Panc1 (cell line): ENCODE measurements at regions not wholly inside any gene's neighbourhood (a gene's known extent, or its start where the extent isn't known, plus 50 kb on each side); places are given as distances from the start of the nearest gene placed in this dataset.

ENCODE experiments used
- ATAC-seq: fragments of 200-7000 bp; cut with Tn5 transposase; 2 replicates; pipeline ENCODE4 v1.9.1; 2020; ENCODE audit warnings: mild to moderate bottlenecking, moderate library complexity
- BruUV-seq: library from RNA; stranded (reverse); fragments of 400-500 nt; replicated peaks from 2 replicates; lab custom pipeline; 2021; lab: Mats Ljungman, UMichigan
- CTCF ChIA-PET: fragments of 300-600 bp; sonication (Branson Sonifier 250); formaldehyde crosslinking; loops from one replicate; lab custom pipeline; 2022; ENCODE audit warnings: antibody characterized with exemption; lab: Charles Lee
- POLR2A ChIA-PET: fragments of 300-600 bp; sonication (Branson Sonifier 250); formaldehyde crosslinking; loops from one replicate; lab custom pipeline; 2022; ENCODE audit warnings: antibody characterized with exemption; lab: Charles Lee
- DNase-seq: peaks from one replicate; pipeline ENCODE4 v3.0.0-alpha.2; 2010; ENCODE audit warnings: low read depth, low spot score
- H3K27ac ChIP-seq: 2 replicates; pipeline ENCODE4 v1.5.1; 2011; ENCODE audit warnings: mild to moderate bottlenecking, low read length, inconsistent platforms
- H3K27me3 ChIP-seq: fragments of 200-500 bp; sonication (Bioruptor generic); 2 replicates; pipeline ENCODE4 v1.6.0; 2014; ENCODE audit warnings: low read length, inconsistent platforms; ENCODE audit not compliant: control insufficient read depth, insufficient read depth
- H3K36me3 ChIP-seq: fragments of 200-500 bp; sonication (Bioruptor generic); 2 replicates; pipeline ENCODE4 v1.5.1; 2014; ENCODE audit warnings: inconsistent platforms, mild to moderate bottlenecking, low read length, moderate library complexity; ENCODE audit not compliant: control insufficient read depth, insufficient read depth
- H3K4me1 ChIP-seq: 2 replicates; pipeline ENCODE4 v1.5.1; 2011; ENCODE audit warnings: inconsistent platforms, mild to moderate bottlenecking, low read length, moderate library complexity; ENCODE audit not compliant: control insufficient read depth, insufficient read depth
- H3K4me3 ChIP-seq, 2 experiments: 2 replicates each; pipeline ENCODE4 v1.5.1; 2011 to 2012; ENCODE audit warnings: low read depth in 2 of 2, low read length in 2 of 2, mild to moderate bottlenecking in 2 of 2, inconsistent platforms in 1 of 2, moderate library complexity in 1 of 2
- H3K9me3 ChIP-seq: fragments of 200-500 bp; sonication (Bioruptor generic); 2 replicates; pipeline ENCODE4 v1.5.1; 2014; ENCODE audit warnings: low read depth, mild to moderate bottlenecking, inconsistent platforms, low read length, moderate library complexity; ENCODE audit not compliant: control insufficient read depth, insufficient read depth
- POLR2AphosphoS5 ChIP-seq: IDR thresholded peaks from 2 replicates; pipeline ENCODE4 v1.6.1; 2012; ENCODE audit warnings: mild to moderate bottlenecking, low read depth, low read length, moderate library complexity
- SIN3A ChIP-seq: IDR thresholded peaks from 2 replicates; pipeline ENCODE4 v1.6.1; 2012; ENCODE audit warnings: low read depth, mild to moderate bottlenecking, low read length, moderate library complexity, borderline replicate concordance; ENCODE audit not compliant: insufficient read depth
- TCF7L2 ChIP-seq: IDR thresholded peaks from 2 replicates; pipeline ENCODE4 v1.6.1; 2011; ENCODE audit warnings: mild to moderate bottlenecking, low read depth, low read length, inconsistent platforms
- in situ Hi-C: cut with HindIII; loops from 2 replicates; pipeline ENCODE4 v1.10.0; 2016; ENCODE audit warnings: low sequenced_read_pairs, low pct_unique_long_range_greater_than_20kb
- intact Hi-C: fragments of 100-400 bp; cut with micrococcal nuclease; formaldehyde crosslinking; loops from one replicate; pipeline ENCODE4 v1.10.0; 2022; ENCODE audit not compliant: unreplicated experiment
- TF ChIP-seq, protein P1 (sequence below): fragments of 450-650 bp; IDR thresholded peaks from 2 replicates; pipeline ENCODE4 v1.5.1; 2017; ENCODE audit warnings: mild to moderate bottlenecking
- TF ChIP-seq, protein P2 (sequence below), 2 experiments: IDR thresholded peaks; 2 replicates each; pipeline ENCODE4 v1.6.1; 2011 to 2012; ENCODE audit warnings: low read depth in 2 of 2, control low read depth in 1 of 2, low read length in 1 of 2, mild to moderate bottlenecking in 1 of 2, moderate library complexity in 1 of 2; ENCODE audit not compliant: insufficient read depth in 1 of 2

DNA sequence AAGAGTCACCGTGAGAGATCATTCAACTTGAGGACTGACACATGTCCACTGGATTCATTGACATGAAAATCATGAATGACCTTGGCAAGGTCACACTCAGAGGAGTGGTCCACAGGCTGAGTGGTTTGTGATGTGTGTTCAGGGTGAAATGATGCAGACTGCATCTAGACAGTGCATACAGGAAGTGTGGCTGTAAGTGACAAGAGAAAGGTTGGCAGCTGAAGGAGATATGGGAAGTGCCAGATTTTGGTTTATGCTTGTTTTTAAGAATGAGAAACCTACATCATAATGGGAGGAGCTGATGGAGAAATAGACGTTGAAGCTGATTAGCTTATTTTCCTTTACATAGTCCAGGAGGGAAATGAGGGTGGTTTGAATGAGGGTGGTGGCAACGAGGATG is 64.8 kb upstream of the VIPR2 start:
- CTCF ChIA-PET, result no interaction called here
- ATAC-seq, result no peak

DNA sequence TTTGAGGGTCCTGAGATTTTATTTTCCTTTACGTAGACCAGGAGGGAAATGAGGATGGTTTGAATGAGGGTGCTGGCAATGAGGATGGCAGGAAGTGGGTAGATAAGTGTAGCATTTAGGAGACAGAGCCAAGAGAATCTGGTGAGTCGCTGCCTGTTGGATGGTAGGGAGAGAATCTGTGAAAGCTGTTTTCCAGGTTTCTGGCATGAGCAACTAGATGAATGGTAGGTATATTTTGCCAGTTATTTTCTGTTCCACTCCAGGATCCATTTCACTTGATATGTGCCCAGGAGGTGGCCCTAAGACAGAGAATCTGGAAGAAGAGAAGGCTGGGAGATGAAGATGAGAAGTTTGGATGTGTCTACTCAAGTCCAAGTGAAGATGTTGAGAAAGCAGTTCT is 63.3 kb upstream of the VIPR2 start:
- no TSS peak for BruUV-seq
- intact Hi-C loops, result no loop called here
- CTCF ChIA-PET, result no interaction called here

More for the DNA sequence above, 64.8 kb upstream of the VIPR2 start:
- Histone ChIP-seq H3K4me3 (no peak overlapping the region), H3K9me3 (no peaks in the 10 kb centered on the region), H3K36me3 (no peaks in the 10 kb centered on the region), H3K27me3 (no peaks in the 10 kb centered on the region; the same call in none of the 2 replicates), H3K27ac (no peak overlapping the region), H3K4me1 (no peaks in the 10 kb centered on the region)
- intact Hi-C loops, result no loop called here
- no peak for DNase-seq
- POLR2A ChIA-PET, result no interaction called here
- in situ Hi-C loops, result no loop called here
- TF ChIP-seq, protein P1, sequence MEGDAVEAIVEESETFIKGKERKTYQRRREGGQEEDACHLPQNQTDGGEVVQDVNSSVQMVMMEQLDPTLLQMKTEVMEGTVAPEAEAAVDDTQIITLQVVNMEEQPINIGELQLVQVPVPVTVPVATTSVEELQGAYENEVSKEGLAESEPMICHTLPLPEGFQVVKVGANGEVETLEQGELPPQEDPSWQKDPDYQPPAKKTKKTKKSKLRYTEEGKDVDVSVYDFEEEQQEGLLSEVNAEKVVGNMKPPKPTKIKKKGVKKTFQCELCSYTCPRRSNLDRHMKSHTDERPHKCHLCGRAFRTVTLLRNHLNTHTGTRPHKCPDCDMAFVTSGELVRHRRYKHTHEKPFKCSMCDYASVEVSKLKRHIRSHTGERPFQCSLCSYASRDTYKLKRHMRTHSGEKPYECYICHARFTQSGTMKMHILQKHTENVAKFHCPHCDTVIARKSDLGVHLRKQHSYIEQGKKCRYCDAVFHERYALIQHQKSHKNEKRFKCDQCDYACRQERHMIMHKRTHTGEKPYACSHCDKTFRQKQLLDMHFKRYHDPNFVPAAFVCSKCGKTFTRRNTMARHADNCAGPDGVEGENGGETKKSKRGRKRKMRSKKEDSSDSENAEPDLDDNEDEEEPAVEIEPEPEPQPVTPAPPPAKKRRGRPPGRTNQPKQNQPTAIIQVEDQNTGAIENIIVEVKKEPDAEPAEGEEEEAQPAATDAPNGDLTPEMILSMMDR, result no peak
- TF ChIP-seq, protein P2, sequence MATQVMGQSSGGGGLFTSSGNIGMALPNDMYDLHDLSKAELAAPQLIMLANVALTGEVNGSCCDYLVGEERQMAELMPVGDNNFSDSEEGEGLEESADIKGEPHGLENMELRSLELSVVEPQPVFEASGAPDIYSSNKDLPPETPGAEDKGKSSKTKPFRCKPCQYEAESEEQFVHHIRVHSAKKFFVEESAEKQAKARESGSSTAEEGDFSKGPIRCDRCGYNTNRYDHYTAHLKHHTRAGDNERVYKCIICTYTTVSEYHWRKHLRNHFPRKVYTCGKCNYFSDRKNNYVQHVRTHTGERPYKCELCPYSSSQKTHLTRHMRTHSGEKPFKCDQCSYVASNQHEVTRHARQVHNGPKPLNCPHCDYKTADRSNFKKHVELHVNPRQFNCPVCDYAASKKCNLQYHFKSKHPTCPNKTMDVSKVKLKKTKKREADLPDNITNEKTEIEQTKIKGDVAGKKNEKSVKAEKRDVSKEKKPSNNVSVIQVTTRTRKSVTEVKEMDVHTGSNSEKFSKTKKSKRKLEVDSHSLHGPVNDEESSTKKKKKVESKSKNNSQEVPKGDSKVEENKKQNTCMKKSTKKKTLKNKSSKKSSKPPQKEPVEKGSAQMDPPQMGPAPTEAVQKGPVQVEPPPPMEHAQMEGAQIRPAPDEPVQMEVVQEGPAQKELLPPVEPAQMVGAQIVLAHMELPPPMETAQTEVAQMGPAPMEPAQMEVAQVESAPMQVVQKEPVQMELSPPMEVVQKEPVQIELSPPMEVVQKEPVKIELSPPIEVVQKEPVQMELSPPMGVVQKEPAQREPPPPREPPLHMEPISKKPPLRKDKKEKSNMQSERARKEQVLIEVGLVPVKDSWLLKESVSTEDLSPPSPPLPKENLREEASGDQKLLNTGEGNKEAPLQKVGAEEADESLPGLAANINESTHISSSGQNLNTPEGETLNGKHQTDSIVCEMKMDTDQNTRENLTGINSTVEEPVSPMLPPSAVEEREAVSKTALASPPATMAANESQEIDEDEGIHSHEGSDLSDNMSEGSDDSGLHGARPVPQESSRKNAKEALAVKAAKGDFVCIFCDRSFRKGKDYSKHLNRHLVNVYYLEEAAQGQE (IDR thresholded peaks at IDR 0.05; ENCODE audit: insufficient read depth in 1 of 2, low read depth in 2 of 2, low read length in 1 of 2), result no peak
- TF ChIP-seq TCF7L2, result no peak
- no peak for TF ChIP-seq SIN3A
- no peak for TF ChIP-seq POLR2AphosphoS5
- no TSS peak for BruUV-seq

More for the DNA sequence above, 63.3 kb upstream of the VIPR2 start:
- no peaks in the 10 kb centered on the region for H3K9me3 ChIP-seq
- H3K27me3 ChIP-seq, result no peaks in the 10 kb centered on the region; the same call in none of the 2 replicates
- in situ Hi-C loops, result no loop called here
- H3K4me3 ChIP-seq, result no peak overlapping the region
- TF ChIP-seq SIN3A, result no peak
- TF ChIP-seq TCF7L2, result no peak
- TF ChIP-seq POLR2AphosphoS5, result no peak
- TF ChIP-seq, protein P1, result no peak
- TF ChIP-seq, protein P2 (IDR thresholded peaks at IDR 0.05; ENCODE audit: insufficient read depth in 1 of 2, low read depth in 2 of 2, low read length in 1 of 2), result no peak
- no peak overlapping the region for H3K27ac ChIP-seq
- DNase-seq (no peak), ATAC-seq (no peak)
- no peaks in the 10 kb centered on the region for H3K4me1 ChIP-seq
- H3K36me3 ChIP-seq, result no peaks in the 10 kb centered on the region
- POLR2A ChIA-PET, result no interaction called here
